HG03095 (cell line): ENCODE measurements at regions not wholly inside any gene's neighbourhood (a gene's known extent, or its start where the extent isn't known, plus 50 kb on each side); places are given as distances from the start of the nearest gene placed in this dataset.

Experiments
- ATAC-seq: cut with Tn5 transposase; IDR thresholded peaks from one replicate; pipeline ENCODE4 v1.9.1; 2021; ENCODE audit warnings: moderate library complexity; ENCODE audit not compliant: unreplicated experiment

GRCh38 chr2:120424274-120424796 is 78.4 kb downstream of the INHBB start:
- no peak for ATAC-seq

GRCh38 chr2:120425014-120425413 is 79.1 kb downstream of the INHBB start:
- ATAC-seq, result no peak

- no peak for ATAC-seq
These were observed 82.8 kb downstream of the INHBB start for GRCh38 chr2:120428748-120429147.

GRCh38 chr2:120429586-120430500 is 83.9 kb downstream of the INHBB start:
- ATAC-seq, result no peak

- no peak for ATAC-seq
These were observed 84.5 kb downstream of the INHBB start for GRCh38 chr2:120430501-120430830.

GRCh38 chr2:120430957-120431356 is 85.0 kb downstream of the INHBB start:
- no peak for ATAC-seq

GRCh38 chr2:120431386-120432292 is 85.7 kb downstream of the INHBB start:
- no peak for ATAC-seq

- no peak for ATAC-seq
These were observed 86.5 kb downstream of the INHBB start for GRCh38 chr2:120432293-120432975.

GRCh38 chr2:120432976-120433815 is 87.3 kb downstream of the INHBB start:
- ATAC-seq, result no peak

- no peak for ATAC-seq
These were observed 87.9 kb downstream of the INHBB start for GRCh38 chr2:120433816-120434290.

GRCh38 chr2:120434492-120435308 is 88.8 kb downstream of the INHBB start:
- no peak for ATAC-seq

GRCh38 chr2:120435671-120436459 is 89.9 kb downstream of the INHBB start:
- no peak for ATAC-seq

GRCh38 chr2:120436460-120436739 is 90.5 kb downstream of the INHBB start:
- ATAC-seq, result no peak

- ATAC-seq, result no peak
These were observed 91.1 kb downstream of the INHBB start for GRCh38 chr2:120436885-120437603.

- no peak for ATAC-seq
These were observed 91.7 kb downstream of the INHBB start for GRCh38 chr2:120437604-120438000.

- ATAC-seq, result no peak
These were observed 92.5 kb downstream of the INHBB start for GRCh38 chr2:120438301-120439066.

GRCh38 chr2:120439067-120439368 is 93.1 kb downstream of the INHBB start:
- ATAC-seq, result no peak
